PC-3 (cell line): ENCODE measurements at regions not wholly inside any gene's neighbourhood (a gene's known extent, or its start where the extent isn't known, plus 50 kb on each side); places are given as distances from the start of the nearest gene placed in this dataset.
"Not testable (repeated sequence)": the region's sequence is repeated elsewhere in the genome, so short reads cannot be mapped to it uniquely, and the experiment has no call there.

Source experiments
- ATAC-seq: fragments of 200-7000 bp; cut with Tn5 transposase; 2 replicates; pipeline ENCODE4 v1.9.1; 2020; ENCODE audit warnings: mild to moderate bottlenecking, moderate library complexity
- BruUV-seq: library from RNA; stranded (reverse); fragments of 400-500 nt; replicated peaks from 2 replicates; lab custom pipeline; 2021; lab: Mats Ljungman, UMichigan
- CTCF ChIA-PET: fragments of 300-600 bp; sonication (Branson Sonifier 250); formaldehyde crosslinking; loops from one replicate; lab custom pipeline; 2022; ENCODE audit warnings: antibody characterized with exemption; lab: Charles Lee
- POLR2A ChIA-PET: fragments of 300-600 bp; sonication (Branson Sonifier 250); formaldehyde crosslinking; loops from one replicate; lab custom pipeline; 2022; ENCODE audit warnings: antibody characterized with exemption; ENCODE audit not compliant: unreplicated experiment; lab: Charles Lee
- DNase-seq: peaks from one replicate; pipeline ENCODE4 v3.0.0-alpha.2; 2015
- H2AFZ ChIP-seq: fragments of 300-600 bp; sonication (generic); 2 replicates; pipeline ENCODE4 v1.6.0; 2016; ENCODE audit warnings: antibody characterized with exemption, low read length
- H3F3A ChIP-seq: fragments of 300-600 bp; sonication (generic); one replicate; pipeline ENCODE4 v1.6.0; 2017; ENCODE audit warnings: antibody characterized with exemption, low read length, control low read depth, mild to moderate bottlenecking; ENCODE audit not compliant: unreplicated experiment
- H3K27ac ChIP-seq: fragments of 300-600 bp; sonication (generic); 2 replicates; pipeline ENCODE4 v1.5.1; 2016; ENCODE audit warnings: mild to moderate bottlenecking, low read length
- H3K27me3 ChIP-seq: fragments of 300-600 bp; sonication (generic); 2 replicates; pipeline ENCODE4 v1.6.1; 2016; ENCODE audit warnings: low read length, mixed read lengths
- H3K36me3 ChIP-seq: fragments of 300-600 bp; sonication (generic); 2 replicates; pipeline ENCODE4 v1.6.1; 2016; ENCODE audit warnings: low read depth, mixed run types, low read length, mixed read lengths
- H3K4me1 ChIP-seq: fragments of 300-600 bp; sonication (generic); 2 replicates; pipeline ENCODE4 v1.5.1; 2016; ENCODE audit warnings: low read length; ENCODE audit not compliant: insufficient read depth
- H3K4me2 ChIP-seq: fragments of 300-600 bp; sonication (generic); 2 replicates; pipeline ENCODE4 v1.6.0; 2016; ENCODE audit warnings: low read length
- H3K4me3 ChIP-seq: fragments of 300-600 bp; sonication (generic); 2 replicates; pipeline ENCODE4 v1.5.1; 2016; ENCODE audit warnings: mild to moderate bottlenecking, low read length, mixed read lengths
- H3K79me2 ChIP-seq: fragments of 300-600 bp; sonication (generic); 2 replicates; pipeline ENCODE4 v1.6.1; 2017; ENCODE audit warnings: low read length, mixed read lengths
- H3K9ac ChIP-seq: fragments of 300-600 bp; sonication (generic); 2 replicates; pipeline ENCODE4 v1.6.0; 2016; ENCODE audit warnings: mild to moderate bottlenecking, low read length
- H3K9me2 ChIP-seq: fragments of 300-600 bp; sonication (generic); replicated peaks from 2 replicates; pipeline ENCODE4 v1.6.1; 2016; ENCODE audit warnings: mixed run types, low read length, mixed read lengths
- H3K9me3 ChIP-seq: fragments of 300-600 bp; sonication (generic); 2 replicates; pipeline ENCODE4 v1.6.1; 2016; ENCODE audit warnings: low read length, mixed read lengths
- H4K20me1 ChIP-seq: fragments of 300-600 bp; sonication (generic); 2 replicates; pipeline ENCODE4 v1.6.1; 2016; ENCODE audit warnings: low read length, mixed read lengths
- intact Hi-C: fragments of 100-400 bp; cut with micrococcal nuclease; formaldehyde crosslinking; loops from 2 replicates; pipeline ENCODE4 v1.9.0; 2023

DNA sequence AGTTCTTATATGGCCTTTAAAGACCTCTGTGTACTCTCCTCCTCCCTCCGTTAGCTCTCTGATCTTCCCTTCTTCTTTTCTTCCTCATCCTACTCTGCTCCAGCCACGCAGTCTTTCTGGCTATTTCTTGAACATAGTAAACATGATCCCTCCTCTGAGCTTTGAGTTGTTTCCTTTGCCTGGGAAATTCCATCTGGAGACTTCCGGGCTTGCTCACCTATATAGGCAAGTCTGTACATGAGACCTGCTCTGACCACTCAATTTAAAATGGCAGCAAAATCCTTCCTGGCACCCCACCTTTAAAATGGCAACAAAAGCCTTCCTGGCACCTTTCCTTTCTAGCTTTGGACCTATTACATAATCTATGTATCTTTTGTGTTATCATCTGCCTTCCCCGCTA, 517.6 kb downstream of the TTLL7 start:
- H3K9me2 ChIP-seq, ATAC-seq, H3K36me3 ChIP-seq, H3K4me3 ChIP-seq, intact Hi-C loops, H3K79me2 ChIP-seq, H3K27ac ChIP-seq, H3F3A ChIP-seq, H3K4me2 ChIP-seq, H3K27me3 ChIP-seq, POLR2A ChIA-PET, H3K9me3 ChIP-seq, H3K4me1 ChIP-seq, DNase-seq, H3K9ac ChIP-seq, H4K20me1 ChIP-seq, H2AFZ ChIP-seq, BruUV-seq, CTCF ChIA-PET: not testable (repeated sequence)

DNA sequence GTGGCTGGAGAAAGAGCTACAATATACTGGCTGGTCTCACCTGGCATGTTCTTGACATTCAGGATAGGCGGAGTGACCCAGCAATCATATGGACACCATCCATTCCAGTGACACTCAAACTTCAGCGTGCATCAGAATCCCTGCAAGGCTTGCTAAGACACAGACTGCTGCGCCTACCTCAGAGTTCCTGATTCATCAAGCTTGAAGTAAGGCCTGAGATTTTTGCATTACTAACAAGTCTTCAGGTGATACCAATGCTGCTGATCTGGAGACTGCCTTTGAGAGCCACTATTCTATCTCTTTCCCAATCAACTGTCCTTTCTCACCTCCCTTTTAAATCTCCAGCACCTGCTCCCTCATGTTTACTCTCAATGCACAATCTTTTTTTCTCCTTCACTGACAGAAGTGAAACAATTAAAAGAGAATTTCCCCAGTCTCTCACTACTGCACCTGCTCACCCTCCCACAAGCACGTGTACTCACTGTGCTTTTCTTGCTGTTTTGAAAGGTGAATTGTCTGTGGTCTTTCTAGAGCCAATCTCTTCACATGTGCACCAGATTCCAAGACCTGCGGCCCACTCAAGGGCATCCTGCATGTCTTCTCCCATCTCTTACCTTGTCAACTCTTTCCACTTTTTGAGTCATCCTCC, 519.2 kb downstream of the TTLL7 start:
- not testable (repeated sequence) for BruUV-seq

DNA sequence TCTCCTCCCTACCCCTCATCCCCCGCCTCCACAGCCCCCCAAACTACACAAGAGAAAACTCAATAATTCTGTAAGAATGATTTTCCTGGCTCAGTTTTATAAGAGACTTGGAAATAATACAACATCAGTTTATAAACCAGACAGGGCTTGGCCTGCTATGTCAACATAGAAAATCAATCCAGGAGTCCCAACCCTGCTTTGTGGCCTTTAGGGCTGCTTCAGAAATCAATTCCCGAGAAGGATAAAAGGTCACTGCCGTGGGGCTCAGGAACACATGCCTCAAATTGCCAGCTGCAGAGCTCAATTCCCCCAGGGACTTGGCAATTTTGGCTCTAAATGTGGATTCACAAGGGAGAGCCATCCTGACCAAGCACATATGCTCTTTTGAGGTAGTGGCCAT, 520.8 kb downstream of the TTLL7 start:
- H3K27ac ChIP-seq, H3K4me3 ChIP-seq, DNase-seq, H3K79me2 ChIP-seq, H3K9me2 ChIP-seq, H3K27me3 ChIP-seq, H3K4me1 ChIP-seq, H3K9ac ChIP-seq, intact Hi-C loops, CTCF ChIA-PET, H4K20me1 ChIP-seq, POLR2A ChIA-PET, H3K36me3 ChIP-seq, H3K4me2 ChIP-seq, H3F3A ChIP-seq, ATAC-seq, H3K9me3 ChIP-seq, H2AFZ ChIP-seq, BruUV-seq: not testable (repeated sequence)

More for the DNA sequence above, 519.2 kb downstream of the TTLL7 start:
- H3F3A ChIP-seq, intact Hi-C loops, H3K36me3 ChIP-seq, POLR2A ChIA-PET, H2AFZ ChIP-seq, H3K4me1 ChIP-seq, CTCF ChIA-PET, H4K20me1 ChIP-seq, H3K9ac ChIP-seq, DNase-seq, H3K79me2 ChIP-seq, H3K4me3 ChIP-seq, H3K27ac ChIP-seq, H3K9me3 ChIP-seq, ATAC-seq, H3K27me3 ChIP-seq, H3K9me2 ChIP-seq, H3K4me2 ChIP-seq: not testable (repeated sequence)

DNA sequence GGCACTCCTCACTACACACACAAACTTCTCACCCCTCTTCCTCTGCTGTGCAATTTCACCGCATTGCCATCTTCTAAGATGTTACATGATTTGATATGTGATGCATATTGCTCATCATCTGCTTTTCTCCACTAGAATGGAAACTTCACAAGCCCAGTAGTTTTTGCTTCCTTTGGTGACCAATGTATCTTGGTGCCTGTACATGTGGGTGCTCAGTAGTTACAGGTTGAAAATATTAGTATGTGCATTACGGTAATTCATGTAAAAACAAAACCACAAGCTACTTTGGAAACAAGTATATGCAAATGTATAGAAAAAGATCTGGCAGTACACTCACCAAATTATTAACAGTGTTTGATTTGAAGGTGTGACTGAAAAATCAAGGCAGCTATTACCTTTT, 522.4 kb downstream of the TTLL7 start:
- BruUV-seq, DNase-seq, H3K9me3 ChIP-seq, H4K20me1 ChIP-seq, H3K4me2 ChIP-seq, H3K4me1 ChIP-seq, H3K79me2 ChIP-seq, H3K36me3 ChIP-seq, intact Hi-C loops, H3F3A ChIP-seq, H3K27me3 ChIP-seq, ATAC-seq, H3K9ac ChIP-seq, H2AFZ ChIP-seq, H3K9me2 ChIP-seq, H3K4me3 ChIP-seq, POLR2A ChIA-PET, CTCF ChIA-PET, H3K27ac ChIP-seq: not testable (repeated sequence)

DNA sequence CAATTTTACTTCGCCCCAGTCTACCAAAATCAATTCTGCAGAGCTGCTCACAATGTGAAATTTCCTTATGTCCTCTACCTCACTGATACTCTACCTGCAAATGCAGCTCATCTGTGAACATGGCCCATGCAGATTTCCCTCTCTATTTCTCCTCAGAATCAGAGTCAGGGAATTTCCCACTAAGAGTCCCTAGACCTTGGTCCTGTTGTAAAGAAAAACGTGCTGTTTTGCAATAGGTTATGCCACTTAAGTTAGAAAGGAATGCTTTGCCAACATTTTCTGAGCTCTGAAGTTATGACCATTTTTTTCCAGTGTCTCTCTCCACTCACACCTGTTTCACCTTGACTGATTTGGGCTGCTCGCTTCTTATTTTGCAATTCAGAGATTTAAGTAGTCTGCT, 524.0 kb downstream of the TTLL7 start:
- ATAC-seq, H3K9ac ChIP-seq, H3K79me2 ChIP-seq, intact Hi-C loops, BruUV-seq, DNase-seq, H3K9me3 ChIP-seq, H3K4me3 ChIP-seq, H3F3A ChIP-seq, CTCF ChIA-PET, POLR2A ChIA-PET, H4K20me1 ChIP-seq, H2AFZ ChIP-seq, H3K27ac ChIP-seq, H3K4me1 ChIP-seq, H3K36me3 ChIP-seq, H3K4me2 ChIP-seq, H3K27me3 ChIP-seq, H3K9me2 ChIP-seq: not testable (repeated sequence)

DNA sequence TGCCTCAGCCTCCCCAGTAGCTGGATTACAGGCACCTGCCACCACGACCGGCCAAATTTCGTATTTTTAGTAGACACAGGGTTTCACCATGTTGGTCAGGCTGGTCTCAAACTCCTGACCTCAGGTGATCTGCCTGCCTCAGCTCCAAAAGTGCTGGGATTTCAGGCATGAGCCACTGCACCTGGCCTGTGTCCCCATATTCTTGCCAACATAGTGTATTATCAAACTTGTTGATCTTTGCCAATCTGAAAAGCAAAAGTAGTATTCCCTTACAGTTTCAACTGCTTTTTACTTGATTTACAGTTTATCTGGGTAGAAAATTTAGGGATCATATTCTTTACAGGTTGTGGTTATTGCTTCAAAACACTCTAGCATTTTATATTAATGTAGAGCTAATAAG, 524.9 kb downstream of the TTLL7 start:
- CTCF ChIA-PET, H3K4me2 ChIP-seq, H3K4me1 ChIP-seq, H3F3A ChIP-seq, BruUV-seq, H3K9me3 ChIP-seq, POLR2A ChIA-PET, intact Hi-C loops, H3K9me2 ChIP-seq, H2AFZ ChIP-seq, DNase-seq, H3K4me3 ChIP-seq, ATAC-seq, H3K27ac ChIP-seq, H3K9ac ChIP-seq, H3K36me3 ChIP-seq, H3K79me2 ChIP-seq, H4K20me1 ChIP-seq, H3K27me3 ChIP-seq: not testable (repeated sequence)

DNA sequence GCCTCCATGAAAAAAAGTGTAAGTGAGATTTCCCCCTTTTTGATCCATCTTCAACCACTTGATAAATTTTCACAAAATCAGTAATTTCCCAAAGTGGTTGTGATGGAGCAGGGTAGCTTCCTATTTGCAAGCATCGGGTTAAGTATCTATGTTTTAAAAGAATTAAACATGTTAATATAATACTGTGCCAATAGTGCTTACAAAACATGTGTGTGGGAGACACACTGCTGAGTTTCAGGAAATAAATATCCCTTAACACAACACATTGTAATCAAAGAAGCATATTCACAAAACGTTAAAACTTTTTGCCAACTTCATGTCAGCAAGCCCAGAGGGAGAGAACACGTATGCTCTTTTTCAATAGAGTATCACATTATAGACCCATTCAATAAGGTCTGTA, 526.9 kb downstream of the TTLL7 start:
- POLR2A ChIA-PET, H3F3A ChIP-seq, H3K9ac ChIP-seq, H3K36me3 ChIP-seq, DNase-seq, intact Hi-C loops, H2AFZ ChIP-seq, H3K4me2 ChIP-seq, CTCF ChIA-PET, H4K20me1 ChIP-seq, H3K4me1 ChIP-seq, H3K27ac ChIP-seq, ATAC-seq, H3K4me3 ChIP-seq, H3K27me3 ChIP-seq, H3K9me2 ChIP-seq, H3K79me2 ChIP-seq, BruUV-seq, H3K9me3 ChIP-seq: not testable (repeated sequence)
